NCI-H128 (cell line): ENCODE measurements at regions not wholly inside any gene's neighbourhood (a gene's known extent, or its start where the extent isn't known, plus 50 kb on each side); places are given as distances from the start of the nearest gene placed in this dataset.
"Not testable (repeated sequence)": the region's sequence is repeated elsewhere in the genome, so short reads cannot be mapped to it uniquely, and the experiment has no call there.

Experiments
- DNase-seq: peaks from one replicate; lab custom pipeline; 2025; ENCODE audit not compliant: unreplicated experiment; lab: John Stamatoyannopoulos, UW

DNA sequence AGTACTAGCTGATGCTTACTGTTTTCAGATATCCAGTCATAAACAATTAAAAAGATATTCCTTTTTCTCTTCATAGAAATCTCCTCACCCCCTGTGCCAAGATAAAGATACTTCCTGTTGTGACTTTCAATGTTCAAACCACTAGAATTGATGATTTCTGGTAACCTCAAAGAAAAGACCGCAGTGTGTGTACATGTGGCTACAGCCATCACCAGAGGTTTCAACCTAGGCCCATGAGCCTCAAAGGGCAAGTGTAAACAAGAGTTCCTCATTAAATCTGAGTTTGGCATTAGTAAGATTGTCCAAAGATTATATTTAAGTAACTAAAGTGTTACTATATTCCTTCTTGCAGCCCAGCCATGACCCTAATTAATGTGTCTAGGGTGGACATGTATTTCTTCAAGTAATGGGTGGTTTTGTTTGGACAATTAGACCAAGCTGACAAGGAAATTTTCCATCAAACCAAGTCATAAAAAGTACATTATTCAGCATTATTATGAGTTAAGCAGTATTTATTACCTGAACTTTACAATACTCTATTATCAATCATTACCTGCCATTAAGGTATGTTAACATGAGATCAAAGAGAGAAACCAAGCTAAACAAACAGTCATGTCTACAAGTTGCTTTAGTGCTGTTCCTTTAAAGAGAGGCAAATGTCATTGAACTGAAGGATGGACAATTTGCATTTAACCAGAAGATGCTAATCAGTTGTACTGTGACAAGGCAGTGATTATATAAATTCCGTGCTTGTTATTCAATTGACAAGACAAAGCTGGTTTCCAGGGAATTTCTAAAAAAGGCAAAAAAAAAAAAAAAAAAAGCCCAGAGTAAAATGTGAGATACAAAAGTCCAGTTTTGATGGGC, 382.7 kb downstream of the LNPK start:
- DNase-seq, result no peak

DNA sequence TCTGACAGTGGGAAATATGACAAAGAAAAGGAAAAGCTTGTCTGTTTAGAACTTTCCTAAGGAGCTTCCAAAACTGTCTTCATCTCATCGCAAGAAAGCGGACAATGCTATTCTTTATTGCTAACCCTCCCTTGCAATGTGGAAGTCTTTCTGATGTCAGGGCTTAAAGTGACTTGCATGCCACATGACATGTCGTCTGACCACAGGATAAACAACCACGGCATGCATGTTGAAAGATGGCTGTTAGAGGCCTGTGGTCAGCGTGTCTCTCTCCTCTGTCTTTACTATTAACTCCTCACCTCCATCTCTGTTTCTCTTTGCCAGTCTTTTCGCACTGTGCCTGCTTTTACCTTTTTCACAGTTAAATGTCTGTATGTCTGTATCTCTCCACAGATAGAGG, 389.8 kb downstream of the LNPK start:
- DNase-seq, result no peak

DNA sequence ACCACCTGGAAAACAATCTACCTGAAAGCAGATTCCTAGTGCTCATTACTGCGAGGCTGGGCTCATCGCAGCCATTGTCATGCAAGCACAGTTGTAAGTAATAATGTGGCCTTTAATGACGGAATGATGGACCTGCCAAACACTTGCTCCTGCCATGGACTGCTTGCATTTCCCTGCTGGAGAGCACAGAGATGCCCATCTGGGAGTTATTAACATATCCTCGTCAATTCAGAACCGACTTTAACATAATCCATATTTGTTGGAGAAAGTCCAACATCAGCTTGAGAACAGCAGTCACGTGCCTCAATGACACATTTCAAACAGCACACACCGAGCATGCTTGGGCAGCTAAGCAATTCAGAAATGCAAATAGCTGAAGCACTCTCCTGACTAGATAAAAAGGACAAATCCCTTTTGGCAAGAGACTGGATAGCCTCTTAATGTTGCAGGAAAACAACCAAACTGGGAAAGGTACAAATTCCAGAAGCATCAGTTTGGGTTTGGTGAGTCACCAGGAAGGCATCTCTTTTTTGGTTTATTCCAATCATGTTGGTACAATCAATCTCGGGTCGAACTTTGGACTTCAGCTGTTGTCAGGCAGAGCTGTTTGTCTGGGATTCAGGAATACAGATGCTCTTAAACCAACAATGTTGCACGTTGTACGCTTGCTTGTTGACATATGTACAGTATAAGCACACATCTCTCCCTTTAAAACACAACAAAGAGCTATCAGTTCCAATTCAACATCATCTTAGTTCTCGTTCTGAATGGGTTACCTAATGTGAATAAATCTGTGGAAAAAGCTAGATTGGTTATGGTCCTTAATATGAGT, 395.8 kb downstream of the LNPK start:
- no peak for DNase-seq

DNA sequence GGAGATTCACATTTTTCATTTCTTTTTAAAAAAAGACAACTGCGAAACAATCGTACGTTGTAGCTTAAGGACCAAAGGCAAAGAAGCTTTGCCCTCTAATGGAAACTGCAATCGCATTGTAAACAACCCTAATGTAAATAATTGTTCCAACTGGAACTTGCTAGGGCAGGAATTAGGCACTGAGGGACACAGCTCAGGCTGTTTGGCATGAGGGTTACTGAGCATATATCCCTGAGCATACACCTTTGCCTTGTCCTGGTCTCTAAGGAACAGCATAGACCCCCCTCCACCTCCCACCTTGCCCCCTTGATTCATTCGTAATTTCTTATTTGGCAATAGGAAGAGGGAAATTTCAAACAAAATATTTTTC, 396.4 kb downstream of the LNPK start:
- DNase-seq, result no peak

DNA sequence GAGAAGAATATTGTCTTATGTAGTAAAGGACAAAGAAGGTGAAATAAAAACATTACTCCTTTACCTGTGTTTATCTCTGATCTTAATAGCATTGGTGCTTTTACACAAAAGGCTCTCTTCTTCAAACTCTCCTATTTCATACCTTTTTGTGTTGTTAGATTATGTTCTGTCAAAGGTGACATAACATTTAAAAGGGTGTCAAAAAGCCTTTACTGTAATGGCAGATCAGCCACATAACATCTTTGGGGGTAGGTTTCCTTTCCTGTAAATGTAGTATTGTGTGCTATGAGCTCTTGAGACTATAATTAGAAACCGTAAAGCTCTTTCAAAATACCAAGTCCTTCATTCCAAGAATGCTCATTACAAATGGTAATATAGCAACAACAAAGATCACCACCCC, 400.1 kb downstream of the LNPK start:
- DNase-seq, result no peak

DNA sequence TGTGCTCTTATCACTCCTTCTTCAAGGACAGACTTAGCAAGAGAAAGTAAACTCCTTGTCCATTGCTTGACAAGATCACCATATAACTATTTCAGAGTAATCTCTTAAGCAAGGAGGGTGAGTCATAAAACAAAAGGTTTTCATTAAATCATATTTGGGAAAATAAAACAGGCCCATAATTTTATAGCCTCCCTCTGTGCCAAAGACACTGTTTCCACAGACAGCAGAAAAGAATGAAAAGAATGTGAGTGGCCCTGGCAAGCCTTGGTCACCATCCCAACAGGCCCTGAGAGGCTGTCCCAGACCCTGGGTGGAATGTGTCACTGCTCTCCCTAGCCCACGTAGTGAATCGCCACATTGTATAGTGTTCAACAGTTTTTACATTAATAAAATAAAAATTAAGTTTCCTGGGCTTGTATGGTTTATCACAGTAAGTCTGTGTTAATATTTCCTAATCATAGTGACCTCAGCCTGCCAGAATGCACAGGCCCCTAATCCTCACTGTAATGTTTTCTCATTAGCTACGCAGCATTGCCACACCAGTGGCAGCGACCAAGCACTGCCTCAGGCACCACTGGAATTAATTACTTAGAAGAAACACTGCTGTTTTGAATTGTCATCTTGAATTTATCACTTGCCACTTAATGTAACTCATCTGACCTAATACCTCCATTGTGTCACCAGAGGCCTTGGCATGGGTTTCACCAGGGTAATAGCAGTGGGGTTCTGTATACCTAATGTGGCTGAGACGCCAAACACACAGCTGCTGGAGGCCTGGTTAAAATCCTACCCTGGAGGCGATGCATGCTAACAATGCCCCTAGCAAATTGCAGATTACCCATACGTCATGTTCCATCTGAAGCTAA, 401.9 kb downstream of the LNPK start:
- DNase-seq, result no peak

DNA sequence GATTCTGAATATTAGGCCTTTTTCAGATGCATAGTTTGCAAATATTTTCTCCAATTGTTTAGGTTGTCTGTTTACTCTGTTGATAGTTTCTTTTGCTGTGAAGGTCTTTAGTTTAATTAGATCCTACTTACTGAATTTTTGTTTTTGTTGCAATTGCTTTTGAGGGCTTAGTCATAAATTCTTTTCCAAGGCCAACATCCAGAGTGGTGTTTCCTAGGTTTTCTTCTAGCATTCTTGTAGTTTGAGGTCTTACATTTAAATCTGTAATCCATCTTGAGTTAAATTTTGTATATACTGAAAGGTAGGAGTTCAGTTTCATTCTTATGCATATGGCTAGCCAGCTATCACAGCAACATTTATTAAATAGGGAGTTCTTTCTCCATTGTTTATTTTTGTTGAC, 404.8 kb downstream of the LNPK start:
- no peak for DNase-seq

DNA sequence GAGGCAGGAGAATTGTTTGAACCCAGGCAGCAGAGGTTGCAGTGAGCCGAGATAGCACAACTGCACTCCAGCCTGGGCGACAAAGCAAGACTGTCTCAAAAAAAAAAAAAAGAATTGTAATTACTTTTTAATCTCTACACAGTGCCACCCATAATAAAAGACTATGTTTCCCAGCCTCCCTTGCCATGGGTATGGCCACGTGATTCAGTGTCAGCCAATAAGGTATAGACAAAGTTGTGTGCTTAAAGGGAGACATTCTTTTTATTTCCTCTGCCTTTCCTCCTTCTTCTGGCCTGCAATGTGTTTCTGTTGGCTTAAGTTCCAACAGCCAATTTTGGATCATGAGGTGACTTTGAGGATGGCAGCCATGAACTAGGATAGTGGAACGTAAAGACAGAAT, 406.9 kb downstream of the LNPK start:
- no peak for DNase-seq

DNA sequence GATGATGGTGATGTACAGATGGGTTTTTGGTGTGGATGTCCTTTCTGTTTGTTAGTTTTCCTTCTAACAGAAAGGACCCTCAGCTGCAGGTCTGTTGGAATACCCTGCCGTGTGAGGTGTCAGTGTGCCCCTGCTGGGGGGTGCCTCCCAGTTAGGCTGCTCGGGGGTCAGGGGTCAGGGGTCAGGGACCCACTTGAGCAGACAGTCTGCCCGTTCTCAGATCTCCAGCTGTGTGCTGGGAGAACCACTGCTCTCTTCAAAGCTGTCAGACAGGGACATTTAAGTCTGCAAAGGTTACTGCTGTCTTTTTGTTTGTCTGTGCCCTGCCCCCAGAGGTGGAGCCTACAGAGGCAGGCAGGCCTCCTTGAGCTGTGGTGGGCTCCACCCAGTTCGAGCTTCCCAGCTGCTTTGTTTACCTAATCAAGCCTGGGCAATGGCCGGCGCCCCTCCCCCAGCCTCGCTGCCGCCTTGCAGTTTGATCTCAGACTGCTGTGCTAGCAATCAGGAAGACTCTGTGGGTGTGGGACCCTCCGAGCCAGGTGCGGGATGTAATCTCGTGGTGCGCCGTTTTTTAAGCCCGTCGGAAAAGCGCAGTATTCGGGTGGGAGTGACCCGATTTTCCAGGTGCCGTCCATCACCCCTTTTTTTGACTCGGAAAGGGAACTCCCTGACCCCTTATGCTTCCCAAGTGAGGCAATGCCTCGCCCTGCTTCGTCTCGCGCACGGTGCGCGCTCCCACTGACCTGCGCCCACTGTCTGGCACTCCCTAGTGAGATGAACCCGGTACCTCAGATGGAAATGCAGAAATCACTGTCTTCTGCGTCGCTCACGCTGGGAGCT, 408.2 kb downstream of the LNPK start:
- not testable (repeated sequence) for DNase-seq

DNA sequence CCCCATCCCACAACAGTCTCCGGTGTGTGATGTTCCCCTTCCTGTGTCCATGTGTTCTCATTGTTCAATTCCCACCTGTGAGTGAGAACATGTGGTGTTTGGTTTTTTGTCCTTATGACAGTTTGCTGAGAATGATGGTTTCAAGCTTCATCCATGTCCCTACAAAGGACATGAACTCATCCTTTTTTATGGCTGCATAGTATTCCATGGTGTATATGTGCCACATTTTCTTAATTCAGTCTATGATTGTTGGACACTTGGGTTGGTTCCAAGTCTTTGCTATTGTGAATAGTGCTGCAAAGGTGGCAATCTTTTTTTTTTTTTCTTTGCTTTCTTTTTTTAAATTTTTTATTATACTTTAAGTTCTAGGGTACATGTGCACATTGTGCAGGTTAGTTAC, 406.7 kb upstream of the ATP5MC3 start:
- not testable (repeated sequence) for DNase-seq

DNA sequence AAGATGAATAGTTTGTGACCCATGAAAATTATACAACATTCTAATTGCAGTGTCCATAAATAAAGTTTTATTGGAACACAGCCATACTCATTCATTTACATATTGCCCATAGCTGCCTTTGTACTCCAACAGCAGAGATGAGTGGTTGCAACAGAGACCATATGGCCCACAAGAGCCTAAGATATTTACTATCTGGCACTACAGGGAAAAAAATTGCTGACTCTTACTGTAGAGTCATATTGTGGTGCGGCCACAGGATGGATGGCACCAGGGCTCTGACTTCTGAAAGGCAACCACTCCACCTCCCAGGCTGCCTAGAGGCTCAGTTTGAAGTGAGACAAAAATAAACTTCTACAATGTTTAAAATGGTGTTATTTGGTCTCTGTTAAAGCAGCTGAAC, 404.0 kb upstream of the ATP5MC3 start:
- DNase-seq, result no peak

DNA sequence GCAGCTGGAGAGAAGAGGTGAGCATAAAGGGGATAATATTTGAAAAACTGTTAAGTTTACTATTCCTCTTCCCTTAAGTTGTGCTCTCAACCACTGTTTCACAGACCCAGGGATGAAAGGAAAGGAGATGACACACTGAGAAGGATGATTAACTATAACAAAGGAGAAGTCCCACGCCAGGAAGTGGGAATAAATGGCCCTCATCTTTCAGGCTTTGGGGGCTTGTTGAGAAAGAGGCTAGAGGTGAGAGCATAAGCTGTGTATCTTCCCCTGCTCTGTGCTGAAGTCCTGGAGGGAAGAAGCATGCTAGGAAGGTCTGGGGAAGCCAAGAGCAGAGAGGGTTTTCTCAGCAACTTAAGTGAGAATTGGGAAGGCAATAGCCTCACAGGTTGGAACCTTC, 399.1 kb upstream of the ATP5MC3 start:
- no peak for DNase-seq

DNA sequence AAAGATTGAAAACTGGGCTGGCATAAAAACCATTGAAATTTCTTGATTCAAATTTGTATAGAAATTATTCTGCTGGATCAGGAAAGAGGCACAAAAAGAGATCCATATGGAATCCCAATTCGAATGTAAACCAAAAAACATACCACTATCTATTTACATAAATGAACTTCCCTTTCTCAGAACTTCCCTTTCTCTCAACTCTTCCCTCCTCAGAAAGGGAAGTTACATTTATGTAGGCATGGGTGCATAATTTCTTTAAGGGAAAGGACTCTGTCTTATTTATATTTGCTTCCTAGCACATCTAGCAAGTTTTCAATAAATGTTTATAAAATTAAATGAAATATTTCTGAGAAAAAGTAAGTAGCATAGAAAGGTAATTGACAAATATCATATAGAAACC, 398.1 kb upstream of the ATP5MC3 start:
- DNase-seq, result no peak

DNA sequence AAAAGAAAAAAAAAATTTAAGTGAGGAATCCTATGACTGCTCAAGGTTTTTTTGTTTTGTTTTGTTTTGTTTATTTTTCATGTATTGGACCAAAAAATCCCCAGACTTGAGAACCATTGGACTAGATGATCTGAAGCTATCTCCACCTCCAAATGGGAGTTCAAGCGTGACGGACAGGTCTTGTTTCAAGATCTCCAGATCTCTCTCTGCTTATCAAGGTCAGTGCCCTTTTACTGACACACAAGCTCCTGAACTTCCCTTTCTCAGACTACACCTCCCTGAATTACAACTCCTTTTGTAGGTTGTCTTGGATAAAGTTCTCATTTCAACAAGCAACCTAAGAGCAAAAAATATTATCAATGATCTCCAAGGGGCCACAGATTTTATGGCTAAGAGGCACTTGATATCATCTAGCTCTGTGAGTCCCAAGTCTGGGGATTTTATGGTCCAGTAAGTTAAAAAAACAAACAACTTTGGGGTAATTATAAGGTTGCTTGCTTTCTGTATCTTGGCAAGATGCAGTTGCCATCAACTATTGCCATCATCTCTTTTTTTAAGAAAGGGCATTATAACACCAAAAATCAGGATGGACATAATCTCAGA, 396.0 kb upstream of the ATP5MC3 start:
- no peak for DNase-seq

DNA sequence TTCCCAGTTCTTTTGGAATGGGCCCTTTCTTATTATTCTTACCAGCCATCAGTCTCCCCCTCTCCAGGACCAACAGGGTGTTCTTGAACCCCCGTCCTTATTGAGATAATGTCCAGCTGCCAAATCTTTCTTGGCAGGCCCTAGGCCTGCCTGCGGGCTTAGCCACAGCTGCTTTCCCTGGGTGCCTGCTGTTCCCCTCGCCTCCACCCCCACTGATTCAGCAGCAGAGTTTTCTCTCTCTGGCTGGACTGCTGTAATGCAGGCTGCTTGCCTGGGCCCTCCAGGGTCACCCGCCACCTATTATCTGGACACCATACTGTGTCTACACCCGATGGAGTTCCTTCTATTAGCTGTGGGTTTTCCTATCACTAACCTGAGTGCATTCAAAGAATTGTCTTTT, 395.4 kb upstream of the ATP5MC3 start:
- no peak for DNase-seq

DNA sequence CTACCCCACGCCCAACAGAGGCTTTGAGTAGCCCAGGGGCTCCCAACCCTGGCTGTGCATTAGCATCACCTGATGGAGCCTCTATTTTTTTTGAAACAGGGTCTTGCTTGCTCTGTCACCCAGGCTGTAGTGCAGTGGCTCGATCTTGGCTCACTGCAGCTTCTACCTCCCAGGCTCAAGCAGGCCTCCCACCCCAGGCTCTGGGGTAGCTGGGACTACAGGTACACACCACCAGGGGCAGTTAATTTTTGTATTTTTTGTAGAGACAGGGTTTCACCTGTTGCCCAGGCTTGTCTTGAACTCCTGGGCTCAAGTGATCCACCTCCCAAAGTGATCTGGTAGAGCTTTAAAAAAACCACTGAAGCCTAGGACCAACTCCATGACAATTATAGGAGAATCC, 394.8 kb upstream of the ATP5MC3 start:
- no peak for DNase-seq

DNA sequence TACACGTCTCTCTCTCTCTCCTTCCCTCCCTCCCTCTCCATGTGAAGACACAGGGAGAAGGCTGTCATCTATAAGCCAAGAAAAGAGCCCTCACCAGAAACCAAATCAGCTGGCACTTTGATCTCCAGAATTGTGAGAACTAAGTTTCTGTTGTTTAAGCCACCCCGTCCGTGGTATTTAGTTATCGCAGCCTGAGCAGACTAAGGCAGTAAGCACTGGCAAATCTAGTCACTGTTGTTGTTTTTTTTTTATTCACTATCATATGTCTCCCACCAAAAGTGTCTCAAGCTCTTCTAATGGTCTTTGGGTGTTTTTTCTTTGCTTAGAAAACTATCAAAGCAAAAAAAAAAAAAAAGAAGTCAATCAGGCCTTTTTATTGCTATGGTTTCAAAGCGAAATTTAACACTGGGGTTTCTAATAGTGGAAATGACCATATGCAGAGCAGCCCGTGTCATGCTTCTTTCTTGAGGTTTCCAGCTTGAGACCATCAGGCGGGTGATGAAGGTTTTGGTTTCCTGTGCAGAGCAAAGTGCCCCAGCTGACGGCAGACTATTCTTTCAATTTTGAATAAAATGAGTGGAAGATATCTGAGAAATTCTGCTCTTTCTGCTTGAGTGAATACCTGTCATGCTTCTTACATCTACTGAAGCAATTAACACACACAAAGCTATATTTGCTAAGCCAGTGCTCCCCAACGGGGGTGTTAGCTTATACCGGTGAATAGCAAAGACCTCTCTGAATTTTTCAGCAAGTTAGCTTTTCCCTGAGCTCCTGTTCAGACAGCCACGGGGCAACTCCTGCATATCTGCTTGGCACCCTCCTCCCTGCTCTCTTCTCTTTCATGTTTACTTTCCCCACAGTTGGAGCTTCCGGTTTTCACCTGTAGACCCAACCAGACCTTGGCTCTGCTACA, 394.1 kb upstream of the ATP5MC3 start:
- DNase-seq, result no peak

DNA sequence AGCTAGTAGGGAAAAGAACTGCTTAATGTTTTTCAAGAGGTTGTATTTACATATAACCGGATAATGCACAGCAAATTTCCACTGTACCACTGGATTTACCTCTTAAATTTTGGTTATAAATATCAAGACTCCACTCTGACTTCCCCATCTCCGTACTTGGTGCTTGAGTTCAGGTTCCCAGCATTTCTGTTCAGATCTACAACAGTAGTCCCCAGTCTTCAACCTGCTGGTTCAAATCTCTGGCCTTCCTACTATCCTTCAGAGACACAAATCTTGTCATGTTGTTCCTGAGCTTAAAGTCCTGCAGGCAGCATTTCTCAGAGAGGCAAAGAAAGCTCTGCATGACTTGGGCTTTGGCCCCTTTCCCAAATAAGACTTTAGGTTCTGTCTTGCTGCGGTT, 392.6 kb upstream of the ATP5MC3 start:
- no peak for DNase-seq

DNA sequence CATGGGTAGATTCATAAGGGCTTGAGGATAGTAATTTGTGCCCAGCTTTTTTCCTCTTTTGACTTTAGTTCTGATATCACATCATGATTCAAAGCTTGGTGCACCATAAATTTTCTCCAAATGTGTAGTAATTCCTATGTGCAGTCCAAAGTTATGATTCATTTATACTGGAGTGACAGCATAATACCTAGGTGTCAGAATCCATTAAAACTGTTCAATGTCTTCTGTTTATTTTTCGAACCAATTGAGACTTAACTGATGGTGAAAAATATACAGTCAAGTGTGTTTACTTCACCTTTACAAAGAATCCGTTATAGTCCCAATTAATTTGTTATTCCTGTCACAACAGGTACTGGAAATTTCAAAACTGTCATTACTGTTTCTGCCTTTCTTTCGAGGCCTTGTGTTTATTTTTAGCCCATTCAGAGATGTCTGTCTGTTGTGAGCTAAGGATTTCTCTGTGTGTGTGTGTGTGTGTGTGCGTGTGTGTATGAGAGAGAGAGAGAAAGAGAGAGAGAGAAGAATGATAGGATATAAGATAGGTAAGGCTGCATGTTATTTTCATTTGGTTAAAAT, 389.7 kb upstream of the ATP5MC3 start:
- no peak for DNase-seq
